GM12891 (cell line): ENCODE measurements at regions not wholly inside any gene's neighbourhood (a gene's known extent, or its start where the extent isn't known, plus 50 kb on each side); places are given as distances from the start of the nearest gene placed in this dataset.
"Not testable (repeated sequence)": the region's sequence is repeated elsewhere in the genome, so short reads cannot be mapped to it uniquely, and the experiment has no call there.

Experiments
- DNase-seq: peaks from one replicate; pipeline ENCODE4 v3.0.0; 2011; ENCODE audit warnings: low spot score; ENCODE audit not compliant: insufficient read length
- FAIRE-seq: peaks from 2 replicates; lab custom pipeline; 2011; peaks lifted over from hg19 to GRCh38; lab: Jason Lieb, UNC
- PAX5 ChIP-seq: IDR thresholded peaks from 2 replicates; pipeline ENCODE4 v1.6.1; 2011; ENCODE audit warnings: low read length, moderate library complexity, mild to moderate bottlenecking; ENCODE audit not compliant: insufficient read depth, severe bottlenecking
- POLR2A ChIP-seq: IDR thresholded peaks from 2 replicates; pipeline ENCODE4 v1.6.1; 2011; ENCODE audit warnings: low read depth, low read length, control low read depth
- POLR2AphosphoS5 ChIP-seq: IDR thresholded peaks from 2 replicates; pipeline ENCODE4 v1.6.1; 2011; ENCODE audit warnings: low read depth, low read length, control low read depth
- POU2F2 ChIP-seq: IDR thresholded peaks from 2 replicates; pipeline ENCODE4 v1.6.1; 2011; ENCODE audit warnings: low read depth, mild to moderate bottlenecking, control low read depth, low read length, moderate library complexity
- SPI1 ChIP-seq: IDR thresholded peaks from 2 replicates; pipeline ENCODE4 v1.6.1; 2011; ENCODE audit warnings: low read depth, low read length, control low read depth
- TAF1 ChIP-seq: IDR thresholded peaks from 2 replicates; pipeline ENCODE4 v1.6.1; 2011; ENCODE audit warnings: low read depth, low read length, control low read depth

DNA sequence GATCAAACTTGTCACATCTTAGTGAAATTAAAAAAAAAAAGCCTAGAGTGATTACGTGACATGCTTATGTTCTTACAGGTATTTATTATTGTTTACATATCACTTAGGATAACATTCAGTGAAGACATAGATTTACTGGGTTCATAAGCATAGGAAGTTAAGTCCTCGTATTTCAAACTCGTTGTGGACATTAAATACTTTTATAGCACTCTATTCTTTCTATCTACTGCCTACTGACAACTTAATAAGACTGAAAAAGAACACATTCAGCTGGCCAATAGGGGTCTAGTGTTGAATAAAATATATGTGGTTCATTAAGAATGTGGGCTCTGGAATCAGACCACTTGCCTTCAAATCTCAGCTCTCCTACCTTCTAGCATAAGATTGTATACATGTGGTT, 1927.4 kb downstream of the PCDH9 start:
- TF ChIP-seq TAF1 (no peak), POU2F2 (no peak), SPI1 (no peak), PAX5 (no peak), POLR2A (no peak), POLR2AphosphoS5 (no peak)
- no peak for FAIRE-seq
- DNase-seq: no peak

DNA sequence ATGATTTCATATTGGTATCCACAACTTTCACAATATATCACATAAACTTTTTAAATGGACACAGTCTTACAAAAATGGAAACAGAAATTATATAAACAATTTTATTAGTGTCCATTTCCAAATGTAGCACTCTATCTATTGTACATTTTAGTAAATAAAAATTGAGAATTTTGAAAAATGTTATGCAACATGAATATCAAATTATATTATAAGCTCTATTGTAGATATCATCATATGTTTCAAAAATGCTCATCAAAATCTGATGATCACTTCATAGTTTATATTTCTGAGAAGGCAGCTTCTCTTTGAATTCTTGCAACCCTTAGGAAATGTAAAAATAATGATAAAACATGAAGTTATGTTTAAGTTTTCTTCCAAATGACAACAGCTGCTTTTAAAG, 1928.6 kb downstream of the PCDH9 start:
- TF ChIP-seq POU2F2 (no peak), SPI1 (no peak), PAX5 (no peak), POLR2A (no peak), TAF1 (no peak), POLR2AphosphoS5 (no peak)
- no peak for FAIRE-seq
- no peak for DNase-seq

- no peak for DNase-seq
- FAIRE-seq: no peak
- no peak for TF ChIP-seq POLR2AphosphoS5
Observed at GRCh38 chr13:65300220-65300619, 1929.9 kb downstream of the PCDH9 start.

- TF ChIP-seq POLR2AphosphoS5 (no peak), POU2F2 (no peak), SPI1 (no peak), POLR2A (no peak), TAF1 (no peak), PAX5 (no peak)
- FAIRE-seq: no peak
- no peak for DNase-seq
Observed at GRCh38 chr13:65293530-65294198, 1936.5 kb downstream of the PCDH9 start.

GRCh38 chr13:65292488-65292901, 1937.6 kb downstream of the PCDH9 start:
- DNase-seq (no peak), FAIRE-seq (no peak)

DNA sequence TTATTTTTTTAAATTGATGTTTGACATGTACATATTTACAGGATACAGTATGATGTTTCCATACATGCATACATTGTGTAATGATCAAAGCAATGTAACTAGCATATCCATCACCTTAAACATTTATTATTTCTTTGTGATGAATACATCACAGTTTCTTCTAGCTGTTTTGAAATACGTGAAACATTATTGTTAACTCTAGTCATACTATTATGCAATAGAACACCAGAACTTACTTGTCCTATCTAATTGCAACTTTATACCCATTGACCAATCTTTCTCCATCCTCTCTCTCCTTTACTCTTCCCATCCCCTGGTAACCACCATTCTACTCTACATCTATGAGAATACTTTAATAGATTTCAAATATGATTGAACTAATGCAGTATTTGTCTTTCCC, 1942.7 kb downstream of the PCDH9 start:
- DNase-seq: no peak
- TF ChIP-seq POU2F2 (no peak), SPI1 (no peak), POLR2A (no peak), POLR2AphosphoS5 (no peak), TAF1 (no peak)
- FAIRE-seq: no peak

More at GRCh38 chr13:65292488-65292901, 1937.6 kb downstream of the PCDH9 start:
- no peak for TF ChIP-seq POLR2AphosphoS5
- TF ChIP-seq POU2F2: no peak
- no peak for TF ChIP-seq SPI1
- TF ChIP-seq POLR2A: no peak
- no peak for TF ChIP-seq TAF1
- no peak for TF ChIP-seq PAX5

- DNase-seq: no peak
- no peak for TF ChIP-seq SPI1
- TF ChIP-seq TAF1: no peak
- TF ChIP-seq POU2F2: no peak
- TF ChIP-seq PAX5: no peak
- no peak for TF ChIP-seq POLR2AphosphoS5
- no peak for FAIRE-seq
Observed at GRCh38 chr13:65275838-65276630, 1954.1 kb downstream of the PCDH9 start.

DNA sequence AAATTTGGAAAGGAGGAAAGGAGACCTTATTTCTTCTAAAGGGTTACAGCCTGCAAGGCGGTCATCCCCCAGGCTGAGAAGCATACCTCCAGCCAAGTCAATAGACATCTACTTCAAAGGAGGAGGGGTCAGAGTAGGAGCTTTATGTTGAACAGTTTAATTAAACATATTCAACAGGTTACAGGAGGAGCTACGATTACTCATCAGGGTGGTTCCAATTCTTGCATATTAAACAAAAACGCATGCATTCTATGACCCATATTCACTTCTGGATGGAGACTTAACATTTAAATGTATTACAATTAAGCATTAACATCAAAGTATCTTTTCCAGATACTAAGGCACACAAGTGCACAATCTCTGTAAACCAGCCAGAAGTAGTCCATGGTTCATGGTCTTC, 1955.0 kb downstream of the PCDH9 start:
- no peak for DNase-seq
- TF ChIP-seq POU2F2: no peak
- TF ChIP-seq TAF1: no peak
- TF ChIP-seq PAX5: no peak
- no peak for TF ChIP-seq POLR2A
- no peak for TF ChIP-seq SPI1
- TF ChIP-seq POLR2AphosphoS5: no peak
- FAIRE-seq: no peak

GRCh38 chr13:65273811-65274420, 1956.2 kb downstream of the PCDH9 start:
- FAIRE-seq, DNase-seq: not testable (repeated sequence)

GRCh38 chr13:65268009-65268408, 1962.1 kb downstream of the PCDH9 start:
- TF ChIP-seq PAX5 (no peak), SPI1 (no peak), TAF1 (no peak), POLR2AphosphoS5 (no peak), POLR2A (no peak), POU2F2 (no peak)
- FAIRE-seq: no peak
- DNase-seq: no peak
